ENCODE measurements at regions not wholly inside any gene's neighbourhood (a gene's known extent, or its start where the extent isn't known, plus 50 kb on each side); places are given as distances from the start of the nearest gene placed in this dataset.

DNA sequence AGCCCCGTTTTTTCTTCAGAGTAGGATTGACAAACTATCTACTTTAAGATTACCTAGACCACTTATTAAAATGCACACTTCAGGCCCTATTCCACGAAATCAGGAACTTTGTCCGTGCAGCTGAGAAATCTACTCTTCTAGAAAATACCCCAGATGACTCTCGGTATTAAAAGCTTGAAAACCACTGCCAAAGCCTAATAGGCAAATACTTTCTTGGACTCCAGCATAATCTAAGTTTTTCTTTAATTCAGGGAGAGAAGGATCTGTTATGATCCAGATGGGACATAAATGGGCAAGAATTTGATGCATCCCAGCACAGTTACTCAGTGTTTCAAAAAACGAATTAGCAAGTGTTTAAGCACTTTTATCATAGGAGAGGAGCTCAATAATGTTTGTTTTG lies 94.5 kb downstream of the TMX1 start:
- Mint-ChIP-seq H3K27ac (ENCODE audit: unreplicated experiment) (no peak overlapping the region), H3K4me3 (ENCODE audit: unreplicated experiment) (no peak overlapping the region), H3K27me3 (ENCODE audit: unreplicated experiment) (no peaks in the 10 kb centered on the region), H3K9me3 (ENCODE audit: unreplicated experiment) (no peaks in the 10 kb centered on the region), H3K4me1 (ENCODE audit: unreplicated experiment) (no peaks in the 10 kb centered on the region), H3K36me3 (ENCODE audit: low read depth, unreplicated experiment) (no peaks in the 10 kb centered on the region)
- DNase-seq (ENCODE audit: low spot score) = no peak
- TF ChIP-seq, protein P1, sequence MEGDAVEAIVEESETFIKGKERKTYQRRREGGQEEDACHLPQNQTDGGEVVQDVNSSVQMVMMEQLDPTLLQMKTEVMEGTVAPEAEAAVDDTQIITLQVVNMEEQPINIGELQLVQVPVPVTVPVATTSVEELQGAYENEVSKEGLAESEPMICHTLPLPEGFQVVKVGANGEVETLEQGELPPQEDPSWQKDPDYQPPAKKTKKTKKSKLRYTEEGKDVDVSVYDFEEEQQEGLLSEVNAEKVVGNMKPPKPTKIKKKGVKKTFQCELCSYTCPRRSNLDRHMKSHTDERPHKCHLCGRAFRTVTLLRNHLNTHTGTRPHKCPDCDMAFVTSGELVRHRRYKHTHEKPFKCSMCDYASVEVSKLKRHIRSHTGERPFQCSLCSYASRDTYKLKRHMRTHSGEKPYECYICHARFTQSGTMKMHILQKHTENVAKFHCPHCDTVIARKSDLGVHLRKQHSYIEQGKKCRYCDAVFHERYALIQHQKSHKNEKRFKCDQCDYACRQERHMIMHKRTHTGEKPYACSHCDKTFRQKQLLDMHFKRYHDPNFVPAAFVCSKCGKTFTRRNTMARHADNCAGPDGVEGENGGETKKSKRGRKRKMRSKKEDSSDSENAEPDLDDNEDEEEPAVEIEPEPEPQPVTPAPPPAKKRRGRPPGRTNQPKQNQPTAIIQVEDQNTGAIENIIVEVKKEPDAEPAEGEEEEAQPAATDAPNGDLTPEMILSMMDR (IDR thresholded peaks at IDR 0.05; ENCODE audit: unreplicated experiment) = no peak

DNA sequence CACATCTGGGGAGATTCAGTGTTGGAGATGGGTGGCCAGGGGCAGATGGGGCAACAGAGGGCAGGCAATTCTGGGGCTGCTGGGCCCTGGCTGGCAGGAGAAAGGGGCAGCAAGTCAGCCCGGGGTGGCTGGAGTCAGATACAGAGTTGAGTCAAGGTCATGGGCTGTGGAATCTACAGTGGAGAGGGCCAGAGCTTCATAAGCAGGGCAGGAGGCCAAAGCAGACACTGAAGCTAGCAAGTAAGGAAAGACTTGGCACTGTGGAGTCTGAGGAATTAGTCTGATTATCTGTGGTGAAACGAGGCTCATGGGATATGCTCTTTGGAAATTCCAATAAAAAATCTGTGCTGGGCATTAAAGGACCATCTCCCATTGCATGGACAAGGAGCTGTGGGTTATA lies 95.5 kb downstream of the TMX1 start:
- TF ChIP-seq, protein P1 (IDR thresholded peaks at IDR 0.05; ENCODE audit: unreplicated experiment) = no peak
- Mint-ChIP-seq H3K4me1 (ENCODE audit: unreplicated experiment) (no peaks in the 10 kb centered on the region), H3K4me3 (ENCODE audit: unreplicated experiment) (no peak overlapping the region), H3K9me3 (ENCODE audit: unreplicated experiment) (no peaks in the 10 kb centered on the region), H3K27ac (ENCODE audit: unreplicated experiment) (no peak overlapping the region), H3K27me3 (ENCODE audit: unreplicated experiment) (no peaks in the 10 kb centered on the region), H3K36me3 (ENCODE audit: low read depth, unreplicated experiment) (no peaks in the 10 kb centered on the region)
- DNase-seq (ENCODE audit: low spot score) = no peak

DNA sequence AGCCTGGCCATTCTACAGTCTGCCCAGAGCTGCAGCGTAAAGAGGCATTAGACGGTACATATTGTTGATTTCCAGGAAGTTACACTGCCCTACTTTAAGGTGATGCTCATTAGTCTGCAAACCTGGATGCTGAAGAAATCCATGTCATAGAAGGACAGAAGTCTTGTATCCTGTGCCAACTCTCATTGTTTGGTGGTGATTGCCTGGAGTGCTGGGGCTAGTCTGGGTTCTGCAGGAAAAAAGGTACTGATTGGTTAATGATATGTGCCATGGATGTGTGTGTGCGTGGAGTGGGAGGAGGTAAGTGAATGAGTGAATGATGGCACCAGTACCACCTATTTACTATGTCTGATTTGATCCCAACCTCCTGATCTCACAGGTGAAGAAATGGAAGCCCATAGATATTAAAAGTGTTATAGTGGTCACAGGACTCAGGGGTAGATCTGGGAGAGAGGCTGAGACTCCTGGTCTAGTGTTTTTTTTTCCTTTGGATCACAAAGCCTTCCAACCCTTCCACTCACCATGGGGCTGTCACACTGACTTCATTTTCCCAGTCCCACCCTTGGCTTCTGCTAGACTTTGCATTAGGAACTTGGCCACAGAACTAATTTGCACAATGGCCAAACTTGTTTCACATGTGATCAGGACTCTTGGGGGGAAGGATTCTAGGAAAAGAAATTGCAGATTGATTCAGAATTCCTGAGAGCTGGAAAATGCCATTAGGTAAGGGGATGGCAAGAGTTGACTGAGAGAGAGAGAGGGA lies 96.1 kb downstream of the TMX1 start:
- no peaks in the 10 kb centered on the region for H3K4me1 Mint-ChIP-seq (ENCODE audit: unreplicated experiment)
- H3K27ac Mint-ChIP-seq (ENCODE audit: unreplicated experiment) = no peak overlapping the region
- DNase-seq (ENCODE audit: low spot score) = no peak
- no peak overlapping the region for H3K4me3 Mint-ChIP-seq (ENCODE audit: unreplicated experiment)
- no peaks in the 10 kb centered on the region for H3K36me3 Mint-ChIP-seq (ENCODE audit: low read depth, unreplicated experiment)
- no peaks in the 10 kb centered on the region for H3K9me3 Mint-ChIP-seq (ENCODE audit: unreplicated experiment)
- H3K27me3 Mint-ChIP-seq (ENCODE audit: unreplicated experiment) = no peaks in the 10 kb centered on the region
- TF ChIP-seq, protein P1 (IDR thresholded peaks at IDR 0.05; ENCODE audit: unreplicated experiment) = no peak

DNA sequence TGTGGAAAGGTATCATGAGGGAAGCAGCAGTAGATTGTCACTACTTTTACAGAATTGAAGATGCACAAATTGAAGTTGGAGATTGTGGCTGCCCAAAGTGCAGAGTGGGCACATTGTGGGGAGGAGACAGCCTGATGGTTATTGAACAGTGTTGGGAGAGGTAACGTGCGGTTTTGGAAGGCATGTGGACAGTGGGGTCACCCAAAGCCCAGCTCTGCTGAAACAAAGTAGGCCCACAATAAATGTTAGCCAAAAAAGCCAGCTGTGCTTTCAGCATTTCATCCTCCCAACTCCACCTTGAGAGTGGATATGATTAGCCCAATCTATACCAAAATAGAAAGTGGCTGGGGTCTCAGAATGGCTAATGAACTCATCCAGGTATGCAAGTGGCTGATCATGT lies 96.7 kb downstream of the TMX1 start:
- Mint-ChIP-seq H3K36me3 (ENCODE audit: low read depth, unreplicated experiment) (no peaks in the 10 kb centered on the region), H3K27ac (ENCODE audit: unreplicated experiment) (no peak overlapping the region), H3K4me1 (ENCODE audit: unreplicated experiment) (no peaks in the 10 kb centered on the region), H3K27me3 (ENCODE audit: unreplicated experiment) (no peaks in the 10 kb centered on the region), H3K9me3 (ENCODE audit: unreplicated experiment) (no peaks in the 10 kb centered on the region), H3K4me3 (ENCODE audit: unreplicated experiment) (no peak overlapping the region)
- DNase-seq (ENCODE audit: low spot score) = no peak
- TF ChIP-seq, protein P1 (IDR thresholded peaks at IDR 0.05; ENCODE audit: unreplicated experiment) = no peak

DNA sequence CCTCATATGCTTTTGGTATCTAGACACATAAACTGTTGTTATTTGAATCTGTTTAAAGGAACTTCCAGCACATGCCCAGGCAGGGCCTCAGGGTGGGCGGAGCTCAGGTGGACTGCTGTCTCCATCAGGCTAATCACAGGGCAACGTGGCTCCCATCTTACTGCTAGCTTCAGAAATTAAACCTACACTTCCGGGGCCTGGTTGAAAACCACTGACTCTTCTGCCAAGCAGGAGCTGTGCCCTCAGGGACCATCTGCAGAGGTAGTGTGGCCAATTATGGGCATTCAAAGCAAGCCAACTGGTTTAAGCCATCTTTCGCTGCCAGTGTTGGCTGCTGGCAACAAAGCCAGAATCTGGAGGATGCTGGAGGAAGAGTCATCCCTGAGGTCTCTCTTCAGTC lies 97.5 kb downstream of the TMX1 start:
- no peak for DNase-seq (ENCODE audit: low spot score)
- no peaks in the 10 kb centered on the region for H3K36me3 Mint-ChIP-seq (ENCODE audit: low read depth, unreplicated experiment)
- no peak overlapping the region for H3K4me3 Mint-ChIP-seq (ENCODE audit: unreplicated experiment)
- H3K4me1 Mint-ChIP-seq (ENCODE audit: unreplicated experiment) = no peaks in the 10 kb centered on the region
- H3K27ac Mint-ChIP-seq (ENCODE audit: unreplicated experiment) = no peak overlapping the region
- TF ChIP-seq, protein P1 (IDR thresholded peaks at IDR 0.05; ENCODE audit: unreplicated experiment) = no peak
- H3K27me3 Mint-ChIP-seq (ENCODE audit: unreplicated experiment) = no peaks in the 10 kb centered on the region
- H3K9me3 Mint-ChIP-seq (ENCODE audit: unreplicated experiment) = no peaks in the 10 kb centered on the region

All from endothelial cell (in vitro differentiated cells).